ENCODE measurements at regions not wholly inside any gene's neighbourhood (a gene's known extent, or its start where the extent isn't known, plus 50 kb on each side); places are given as distances from the start of the nearest gene placed in this dataset.

DNA sequence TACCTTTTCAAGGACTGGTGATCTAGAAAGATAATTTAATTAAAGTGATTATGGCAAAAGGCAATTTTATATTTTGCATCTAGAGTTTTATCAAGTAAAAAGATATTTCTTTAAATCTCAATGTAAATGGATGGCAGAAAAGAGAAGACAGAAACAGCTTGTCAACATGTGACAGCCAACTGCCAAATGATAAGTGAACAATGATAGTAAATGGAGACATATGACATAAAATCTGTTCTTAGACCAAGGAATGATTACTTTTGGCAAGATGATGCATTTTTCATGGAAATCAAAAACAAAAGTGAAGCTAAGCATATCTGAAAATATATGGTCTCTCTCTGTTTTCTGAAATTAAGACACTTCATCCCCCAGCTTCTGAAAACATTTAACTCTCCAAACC, 1730.7 kb upstream of the FLRT2 start:
- H3K27ac ChIP-seq, result no peak overlapping the region
- no peaks in the 10 kb centered on the region for H3K27me3 ChIP-seq
- H3K4me1 ChIP-seq (ENCODE audit: control insufficient read depth in 1 of 2, insufficient read depth in 1 of 2, low read depth in 1 of 2, low read length in 1 of 2), result no peaks in the 10 kb centered on the region
- H3K36me3 ChIP-seq, result no peaks in the 10 kb centered on the region
- no peaks in the 10 kb centered on the region for H3K9me3 ChIP-seq
- H3K4me3 ChIP-seq (ENCODE audit: low read depth in 1 of 2, low read length in 1 of 2), result no peak overlapping the region
- TF ChIP-seq CTCF (IDR thresholded peaks at IDR 0.05), result no peak

- Histone ChIP-seq H3K9me3 (no peaks in the 10 kb centered on the region), H3K4me3 (ENCODE audit: low read depth in 1 of 2, low read length in 1 of 2) (no peak overlapping the region), H3K4me1 (ENCODE audit: control insufficient read depth in 1 of 2, insufficient read depth in 1 of 2, low read depth in 1 of 2, low read length in 1 of 2) (no peaks in the 10 kb centered on the region), H3K27me3 (no peaks in the 10 kb centered on the region), H3K36me3 (no peaks in the 10 kb centered on the region), H3K27ac (no peak overlapping the region)
- TF ChIP-seq CTCF (IDR thresholded peaks at IDR 0.05), result no peak
These were observed 1715.0 kb upstream of the FLRT2 start for GRCh38 chr14:83814896-83815295.

DNA sequence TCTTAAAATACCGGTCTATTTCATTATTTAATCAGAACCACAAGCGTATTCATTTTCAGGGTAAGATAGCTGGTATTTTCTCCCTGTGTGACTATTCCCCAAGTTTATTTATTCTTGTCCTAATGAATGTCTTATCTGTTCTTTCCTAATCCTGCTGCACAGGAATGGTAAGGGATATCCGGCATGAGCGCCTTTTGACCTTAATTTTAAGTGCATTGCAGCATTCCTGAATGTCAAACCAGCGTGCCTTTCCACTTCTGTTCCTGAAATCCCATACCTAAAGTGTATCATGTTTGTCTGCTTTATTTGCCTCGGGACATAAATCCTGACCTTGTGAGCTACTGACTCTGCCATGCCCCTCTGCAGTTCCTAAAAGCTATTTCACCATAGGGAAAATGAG, 1713.2 kb upstream of the FLRT2 start:
- Histone ChIP-seq H3K36me3 (no peaks in the 10 kb centered on the region), H3K4me3 (ENCODE audit: low read depth in 1 of 2, low read length in 1 of 2) (no peak overlapping the region), H3K27me3 (no peaks in the 10 kb centered on the region), H3K9me3 (no peaks in the 10 kb centered on the region), H3K4me1 (ENCODE audit: control insufficient read depth in 1 of 2, insufficient read depth in 1 of 2, low read depth in 1 of 2, low read length in 1 of 2) (no peaks in the 10 kb centered on the region), H3K27ac (no peak overlapping the region)
- TF ChIP-seq CTCF (IDR thresholded peaks at IDR 0.05), result no peak

DNA sequence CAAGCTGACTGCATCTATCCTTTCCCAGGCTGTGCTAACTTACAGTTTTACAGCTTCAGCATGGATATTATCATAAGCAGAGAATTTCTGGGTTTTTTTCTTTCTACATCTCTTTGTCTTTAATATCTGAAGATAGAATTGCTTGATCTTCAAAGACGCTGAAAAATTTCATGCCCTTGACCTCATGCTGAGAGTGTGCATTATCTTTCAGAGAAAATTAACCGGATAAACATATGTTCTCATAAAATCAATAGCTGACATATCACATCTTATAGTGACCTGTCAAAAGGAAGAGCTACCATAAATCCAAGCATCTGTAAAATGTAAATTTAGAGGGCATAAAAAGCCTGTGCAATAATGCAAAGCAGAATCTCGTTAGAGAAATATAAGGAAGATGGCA, 1704.1 kb upstream of the FLRT2 start:
- Histone ChIP-seq H3K27me3 (no peaks in the 10 kb centered on the region), H3K36me3 (no peaks in the 10 kb centered on the region), H3K4me1 (ENCODE audit: control insufficient read depth in 1 of 2, insufficient read depth in 1 of 2, low read depth in 1 of 2, low read length in 1 of 2) (no peaks in the 10 kb centered on the region), H3K9me3 (no peaks in the 10 kb centered on the region), H3K27ac (no peak overlapping the region), H3K4me3 (ENCODE audit: low read depth in 1 of 2, low read length in 1 of 2) (no peak overlapping the region)
- no peak for TF ChIP-seq CTCF (IDR thresholded peaks at IDR 0.05)

GRCh38 chr14:83826838-83827237, 1703.1 kb upstream of the FLRT2 start:
- no peaks in the 10 kb centered on the region for H3K27me3 ChIP-seq
- H3K4me3 ChIP-seq (ENCODE audit: low read depth in 1 of 2, low read length in 1 of 2), result no peak overlapping the region
- H3K9me3 ChIP-seq, result no peaks in the 10 kb centered on the region
- H3K4me1 ChIP-seq (ENCODE audit: control insufficient read depth in 1 of 2, insufficient read depth in 1 of 2, low read depth in 1 of 2, low read length in 1 of 2), result no peaks in the 10 kb centered on the region
- no peaks in the 10 kb centered on the region for H3K36me3 ChIP-seq
- no peak overlapping the region for H3K27ac ChIP-seq
- no peak for TF ChIP-seq CTCF (IDR thresholded peaks at IDR 0.05)

DNA sequence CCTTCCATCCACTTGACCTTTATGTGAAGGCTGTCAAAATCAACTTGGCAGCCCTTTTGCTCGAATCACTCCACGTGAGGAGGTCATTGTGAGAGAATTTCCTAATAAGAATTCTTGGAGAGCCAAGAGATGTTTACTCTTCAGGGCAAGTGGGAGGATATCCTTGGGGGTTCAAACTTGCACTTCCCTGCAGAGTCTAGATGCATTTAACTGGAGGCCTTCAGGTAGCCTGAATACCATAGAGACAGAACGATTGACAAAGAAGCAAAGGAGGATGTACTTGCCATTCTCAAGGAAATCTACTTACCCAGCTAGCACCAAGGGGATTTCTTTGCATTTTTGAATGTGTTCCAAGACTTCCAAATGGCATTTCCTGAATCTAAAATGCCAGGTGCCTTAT, 1702.6 kb upstream of the FLRT2 start:
- no peak overlapping the region for H3K4me3 ChIP-seq (ENCODE audit: low read depth in 1 of 2, low read length in 1 of 2)
- no peaks in the 10 kb centered on the region for H3K27me3 ChIP-seq
- H3K36me3 ChIP-seq, result no peaks in the 10 kb centered on the region

More for the DNA sequence above, 1702.6 kb upstream of the FLRT2 start:
- Histone ChIP-seq H3K27ac (no peak overlapping the region), H3K4me1 (ENCODE audit: control insufficient read depth in 1 of 2, insufficient read depth in 1 of 2, low read depth in 1 of 2, low read length in 1 of 2) (no peaks in the 10 kb centered on the region), H3K9me3 (no peaks in the 10 kb centered on the region)
- TF ChIP-seq CTCF (IDR thresholded peaks at IDR 0.05), result no peak
